Stimulated activated effector memory CD8-positive, alpha-beta T cell treated with anti-CD3 and anti-CD28 coated beads, Interleukin-12 subunit alpha, Interleukin-12 subunit beta, amount 100 ng/mL, for 72 hours (primary cell): ENCODE measurements at regions not wholly inside any gene's neighbourhood (a gene's known extent, or its start where the extent isn't known, plus 50 kb on each side); places are given as distances from the start of the nearest gene placed in this dataset.

ENCODE experiments used
- ATAC-seq: fragments of 150-1000 bp; cut with Tn5 transposase; 2 replicates; pipeline ENCODE4 v1.10.0; 2021
- DNase-seq, 2 donors: peaks; one replicate each; pipeline ENCODE4 v3.0.0; 2021 to 2022; ENCODE audit warnings: low spot score in 2 of 2
- H3K27ac Mint-ChIP-seq: one replicate; pipeline ENCODE4 v1.8.0; 2022; ENCODE audit warnings: mild to moderate bottlenecking, mixed read lengths
- H3K36me3 Mint-ChIP-seq: one replicate; pipeline ENCODE4 v1.8.0; 2022; ENCODE audit warnings: mild to moderate bottlenecking, mixed read lengths
- H3K4me1 Mint-ChIP-seq: one replicate; pipeline ENCODE4 v1.8.0; 2022; ENCODE audit warnings: mixed read lengths
- H3K4me3 Mint-ChIP-seq: one replicate; pipeline ENCODE4 v1.8.0; 2022; ENCODE audit warnings: mild to moderate bottlenecking, mixed read lengths
- H3K9me3 Mint-ChIP-seq: one replicate; pipeline ENCODE4 v1.8.0; 2022; ENCODE audit warnings: mixed read lengths

DNA sequence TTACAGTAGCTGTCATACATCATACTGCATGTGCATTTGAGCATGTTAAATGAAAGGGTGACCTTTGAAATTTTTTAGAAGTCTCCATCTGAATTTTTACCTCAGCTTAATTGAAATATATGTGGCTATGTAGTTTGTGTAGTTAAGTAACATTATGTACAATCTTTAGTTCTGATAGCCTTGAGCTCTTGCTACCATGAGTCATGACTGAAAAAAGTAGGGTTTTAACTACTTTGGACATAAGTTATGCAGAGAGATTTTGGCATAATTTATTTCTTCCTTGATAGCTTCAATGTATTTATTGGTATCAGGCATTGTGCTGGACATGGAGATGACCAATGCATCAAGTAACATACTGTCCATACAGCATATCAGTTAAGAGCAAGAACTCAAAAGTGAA, 376.5 kb upstream of the ZNF717 start:
- no peak for DNase-seq
- no peaks in the 10 kb centered on the region for H3K36me3 Mint-ChIP-seq
- no peak overlapping the region for H3K4me3 Mint-ChIP-seq
- ATAC-seq, result no peak
- peaks cover 15% of the 10 kb centered on the region for H3K9me3 Mint-ChIP-seq
- H3K27ac Mint-ChIP-seq, result no peak overlapping the region
- H3K4me1 Mint-ChIP-seq, result no peaks in the 10 kb centered on the region

DNA sequence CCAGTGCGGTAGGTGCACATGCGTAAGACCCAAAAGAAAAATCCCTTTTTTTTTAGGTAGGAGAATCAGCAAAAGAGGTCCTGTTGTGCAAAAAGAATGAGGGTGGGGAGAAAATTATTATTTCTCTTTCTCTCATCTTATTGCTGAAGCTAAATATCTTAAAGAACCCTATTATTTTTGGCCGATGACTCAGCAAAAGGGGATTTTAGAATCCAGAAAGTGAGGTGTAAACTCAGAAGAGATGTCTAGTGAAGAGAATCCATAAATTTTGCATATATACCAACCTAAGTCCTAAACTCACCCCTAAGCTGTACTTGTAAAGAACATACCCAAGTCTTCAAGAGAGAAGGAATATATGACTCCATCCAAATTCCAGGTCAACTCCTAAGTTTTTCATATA, 386.3 kb upstream of the ZNF717 start:
- peaks cover 13% of the 10 kb centered on the region for H3K9me3 Mint-ChIP-seq
- DNase-seq, result no peak
- H3K27ac Mint-ChIP-seq, result no peak overlapping the region
- no peaks in the 10 kb centered on the region for H3K36me3 Mint-ChIP-seq
- no peak for ATAC-seq
- H3K4me1 Mint-ChIP-seq, result no peaks in the 10 kb centered on the region
- H3K4me3 Mint-ChIP-seq, result no peak overlapping the region

DNA sequence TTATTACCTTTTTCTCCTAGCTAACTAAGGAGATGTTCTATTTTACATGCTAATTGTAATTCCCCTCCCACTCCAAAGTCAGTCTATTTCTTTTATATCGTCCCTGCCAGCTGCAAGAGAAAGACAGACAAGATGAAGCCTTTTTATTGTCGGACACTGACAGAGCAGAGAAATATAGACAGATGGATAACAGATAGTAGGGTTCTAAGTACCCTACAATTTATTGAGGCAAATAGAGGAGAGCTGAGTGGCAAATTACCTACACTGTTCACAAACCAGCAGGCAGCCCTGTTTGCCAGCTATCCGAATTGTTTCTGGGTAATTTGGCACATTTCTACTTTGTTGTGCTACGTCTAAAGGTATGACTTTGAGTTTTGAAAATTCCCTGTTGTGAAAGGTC, 392.3 kb upstream of the ZNF717 start:
- Mint-ChIP-seq H3K4me3 (no peak overlapping the region), H3K4me1 (no peaks in the 10 kb centered on the region), H3K9me3 (peaks cover 27% of the 10 kb centered on the region), H3K36me3 (no peaks in the 10 kb centered on the region), H3K27ac (no peak overlapping the region)
- DNase-seq (no peak), ATAC-seq (no peak)

DNA sequence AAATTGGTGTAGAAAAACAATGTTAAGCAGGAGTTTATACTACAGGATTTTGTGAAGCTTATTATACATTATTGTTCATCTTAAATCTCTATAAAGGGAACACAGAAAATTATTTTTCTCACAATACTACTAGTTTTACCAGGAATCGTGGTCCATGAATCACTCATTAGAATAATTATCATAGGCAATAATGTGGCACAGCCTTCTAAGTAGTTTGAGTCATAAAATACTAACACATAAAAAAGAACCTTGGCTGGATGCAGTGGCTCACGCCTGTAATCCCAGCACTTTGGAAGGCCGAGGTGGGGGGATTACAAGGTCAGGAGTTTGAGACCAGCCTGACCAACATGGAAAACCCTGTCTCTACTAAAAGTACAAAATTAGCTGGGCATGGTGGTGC, 393.1 kb upstream of the ZNF717 start:
- ATAC-seq (no peak), DNase-seq (no peak)
- Mint-ChIP-seq H3K9me3 (peaks cover 26% of the 10 kb centered on the region), H3K36me3 (no peaks in the 10 kb centered on the region), H3K27ac (no peak overlapping the region), H3K4me3 (no peak overlapping the region), H3K4me1 (no peaks in the 10 kb centered on the region)

DNA sequence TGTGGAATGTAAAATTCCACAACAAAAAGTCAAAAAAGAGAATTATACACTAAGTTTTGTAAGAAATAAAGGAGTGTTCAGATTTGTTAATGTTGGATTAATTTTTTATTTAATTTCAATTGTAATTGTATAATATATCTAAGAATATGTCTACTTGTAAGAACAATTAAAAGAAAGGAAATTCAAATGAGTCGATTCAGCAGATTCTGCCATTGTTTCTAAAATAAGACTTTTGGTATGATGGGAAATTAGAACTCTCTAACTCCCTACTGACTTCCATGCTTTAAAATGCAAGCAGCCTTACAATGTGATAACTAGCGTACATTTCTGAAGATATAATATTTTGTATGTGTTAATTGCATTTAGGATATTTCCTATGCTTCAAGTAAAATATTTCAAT, 395.9 kb upstream of the ZNF717 start:
- no peak for DNase-seq
- ATAC-seq, result no peak
- Mint-ChIP-seq H3K9me3 (peaks cover 30% of the 10 kb centered on the region), H3K36me3 (no peaks in the 10 kb centered on the region), H3K4me1 (no peaks in the 10 kb centered on the region), H3K27ac (no peak overlapping the region), H3K4me3 (no peak overlapping the region)

DNA sequence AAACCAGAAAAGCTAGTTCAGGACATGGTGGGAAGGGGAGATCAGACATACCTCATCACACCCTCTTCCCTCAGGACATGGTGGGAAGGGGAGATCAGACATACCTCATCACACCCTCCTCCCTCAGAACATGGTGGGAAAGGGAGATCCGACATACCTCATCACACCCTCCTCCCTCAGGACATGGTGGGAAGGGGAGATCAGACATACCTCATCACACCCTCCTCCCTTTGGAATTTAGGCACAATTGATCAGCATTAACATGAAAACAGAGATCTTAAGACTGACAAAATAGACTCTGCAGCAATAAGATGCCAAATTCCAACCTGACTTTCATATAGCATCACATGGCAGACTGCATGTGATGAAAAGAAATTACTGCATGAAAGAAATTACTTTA, 412.7 kb upstream of the ZNF717 start:
- no peaks in the 10 kb centered on the region for H3K4me1 Mint-ChIP-seq
- no peak overlapping the region for H3K27ac Mint-ChIP-seq
- ATAC-seq (no peak), DNase-seq (no peak)
- peaks cover 19% of the 10 kb centered on the region for H3K9me3 Mint-ChIP-seq
- H3K36me3 Mint-ChIP-seq, result no peaks in the 10 kb centered on the region
- H3K4me3 Mint-ChIP-seq, result no peak overlapping the region

DNA sequence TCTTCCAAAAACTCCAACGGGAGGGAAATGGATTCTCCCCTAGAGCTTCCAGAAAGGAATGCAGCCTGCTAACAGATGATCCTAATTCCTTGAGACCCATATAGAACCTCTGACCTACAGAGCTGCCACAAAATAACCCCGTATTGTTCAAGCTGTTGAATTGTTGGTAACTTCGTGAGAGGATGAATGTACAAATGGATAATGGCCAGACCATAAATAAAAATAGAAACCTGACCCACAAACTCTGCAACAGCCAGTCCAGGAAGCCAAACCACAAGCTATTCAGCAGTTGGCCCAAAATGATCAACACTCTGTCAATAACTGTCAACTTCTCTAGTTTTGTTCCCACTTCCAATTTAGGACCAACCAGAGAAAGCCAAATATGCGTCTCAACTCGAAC, 414.0 kb upstream of the ZNF717 start:
- H3K9me3 Mint-ChIP-seq, result peaks cover 22% of the 10 kb centered on the region
- H3K4me1 Mint-ChIP-seq, result no peaks in the 10 kb centered on the region
- no peaks in the 10 kb centered on the region for H3K36me3 Mint-ChIP-seq
- no peak overlapping the region for H3K27ac Mint-ChIP-seq
- no peak for DNase-seq
- no peak for ATAC-seq
- H3K4me3 Mint-ChIP-seq, result no peak overlapping the region

DNA sequence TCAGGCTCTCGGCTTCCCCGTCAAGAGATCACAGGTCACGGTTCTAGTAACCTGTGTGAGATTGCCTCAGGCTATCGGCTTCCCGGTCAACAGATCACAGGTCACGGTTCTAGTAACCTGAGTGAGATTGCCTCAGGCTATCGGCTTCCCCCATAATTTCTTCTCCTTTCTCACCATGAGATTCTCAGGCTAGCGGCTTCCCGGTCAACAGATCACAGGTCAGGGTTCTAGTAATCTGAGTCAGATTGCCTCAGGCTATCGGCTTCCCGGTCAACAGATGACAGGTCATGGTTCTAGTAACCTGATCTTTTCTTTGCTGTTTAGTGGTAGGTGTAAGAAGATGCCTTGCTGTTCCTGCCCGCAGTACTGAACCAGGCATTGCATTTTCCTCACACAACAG, 418.2 kb upstream of the ZNF717 start:
- H3K36me3 Mint-ChIP-seq, result no peaks in the 10 kb centered on the region
- no peak overlapping the region for H3K27ac Mint-ChIP-seq
- no peak overlapping the region for H3K4me3 Mint-ChIP-seq
- no peaks in the 10 kb centered on the region for H3K4me1 Mint-ChIP-seq
- H3K9me3 Mint-ChIP-seq, result peaks cover 24% of the 10 kb centered on the region
- DNase-seq (no peak), ATAC-seq (no peak)

DNA sequence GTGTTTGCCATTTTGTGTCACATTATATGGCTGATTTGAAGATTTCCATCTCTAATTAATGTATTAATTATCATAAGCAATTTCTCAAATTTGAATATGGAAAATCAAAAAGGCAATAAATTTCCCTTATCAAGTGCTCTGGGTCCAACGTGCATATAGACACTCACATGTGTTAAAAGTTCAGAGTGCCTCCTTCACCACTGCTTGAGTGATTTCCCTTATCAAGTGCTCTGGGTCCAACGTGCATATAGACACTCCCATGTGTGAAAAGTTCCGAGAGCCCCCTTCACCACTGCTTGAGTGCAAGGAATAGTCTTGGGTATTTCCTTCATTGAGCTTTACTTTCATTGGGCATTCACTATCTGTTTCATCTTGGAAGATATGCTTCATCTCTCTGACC, 421.0 kb upstream of the ZNF717 start:
- DNase-seq (no peak), ATAC-seq (no peak)
- Mint-ChIP-seq H3K9me3 (peaks cover 31% of the 10 kb centered on the region), H3K36me3 (no peaks in the 10 kb centered on the region), H3K4me3 (no peak overlapping the region), H3K4me1 (no peaks in the 10 kb centered on the region), H3K27ac (no peak overlapping the region)

DNA sequence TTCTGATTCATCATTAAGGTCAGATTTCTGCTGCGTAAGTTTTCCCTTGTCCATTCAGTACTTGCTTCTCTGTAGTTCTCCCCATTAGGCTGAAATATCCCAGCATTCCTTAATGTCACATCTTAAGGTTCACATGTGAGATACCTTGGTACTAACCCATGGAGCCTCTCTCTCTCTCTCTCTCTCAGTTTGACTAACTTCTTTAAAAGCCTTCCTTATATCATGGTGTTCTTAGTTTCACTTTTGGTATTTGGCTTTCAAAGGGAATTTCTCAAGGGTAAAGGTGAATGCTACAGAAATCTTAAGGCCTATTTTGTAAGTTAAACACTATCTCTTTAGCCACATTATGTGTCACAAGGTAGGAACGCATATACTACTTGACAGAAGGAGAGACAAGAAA, 427.3 kb upstream of the ZNF717 start:
- H3K27ac Mint-ChIP-seq, result no peak overlapping the region
- H3K9me3 Mint-ChIP-seq, result peaks cover 26% of the 10 kb centered on the region
- no peaks in the 10 kb centered on the region for H3K4me1 Mint-ChIP-seq
- no peak for ATAC-seq
- no peaks in the 10 kb centered on the region for H3K36me3 Mint-ChIP-seq
- H3K4me3 Mint-ChIP-seq, result no peak overlapping the region
- DNase-seq, result no peak

DNA sequence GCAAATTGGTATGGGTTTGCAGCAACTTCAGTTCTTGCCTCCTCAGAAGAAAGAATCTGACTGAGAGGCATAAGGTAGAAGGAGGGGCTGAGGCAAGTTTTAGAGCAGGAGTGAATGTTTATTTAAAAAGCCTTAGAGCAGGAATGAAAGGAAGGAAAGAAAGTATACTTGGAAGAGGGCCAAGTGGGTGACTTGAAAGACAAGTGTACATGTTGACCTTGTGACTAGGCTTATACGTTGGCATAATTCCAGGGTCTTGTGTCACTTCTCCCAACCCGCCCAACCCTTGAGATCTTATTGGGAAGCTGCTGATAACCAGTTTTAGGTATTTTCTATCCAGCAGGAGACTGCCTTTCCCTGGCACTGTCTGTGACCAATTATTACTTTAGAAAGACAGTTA, 436.9 kb upstream of the ZNF717 start:
- Mint-ChIP-seq H3K4me1 (no peaks in the 10 kb centered on the region), H3K9me3 (peaks cover 13% of the 10 kb centered on the region), H3K27ac (no peak overlapping the region), H3K36me3 (no peaks in the 10 kb centered on the region), H3K4me3 (no peak overlapping the region)
- DNase-seq (no peak), ATAC-seq (no peak)

DNA sequence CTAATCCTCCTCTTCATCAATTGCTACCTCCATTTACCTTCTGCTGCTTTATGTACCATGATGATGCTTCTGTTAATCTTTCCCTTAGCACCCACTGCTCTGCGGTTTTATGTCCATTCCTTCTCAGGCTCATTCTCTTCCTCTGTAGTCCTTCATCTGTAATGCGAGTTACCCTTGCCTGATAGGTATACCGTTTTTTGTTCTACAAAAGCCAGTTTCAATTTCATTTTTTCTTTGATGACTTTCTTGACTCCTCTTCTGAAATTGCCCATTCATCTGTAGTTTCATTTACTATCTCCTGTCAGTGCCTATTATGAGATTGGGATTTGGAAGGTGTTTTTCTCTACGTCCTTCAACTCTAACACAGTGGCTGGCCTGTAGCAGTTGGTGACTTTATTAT, 445.9 kb upstream of the ZNF717 start:
- ATAC-seq, result no peak
- no peaks in the 10 kb centered on the region for H3K36me3 Mint-ChIP-seq
- no peak overlapping the region for H3K27ac Mint-ChIP-seq
- no peaks in the 10 kb centered on the region for H3K4me1 Mint-ChIP-seq
- no peak overlapping the region for H3K4me3 Mint-ChIP-seq
- no peak for DNase-seq
- peaks cover 18% of the 10 kb centered on the region for H3K9me3 Mint-ChIP-seq

DNA sequence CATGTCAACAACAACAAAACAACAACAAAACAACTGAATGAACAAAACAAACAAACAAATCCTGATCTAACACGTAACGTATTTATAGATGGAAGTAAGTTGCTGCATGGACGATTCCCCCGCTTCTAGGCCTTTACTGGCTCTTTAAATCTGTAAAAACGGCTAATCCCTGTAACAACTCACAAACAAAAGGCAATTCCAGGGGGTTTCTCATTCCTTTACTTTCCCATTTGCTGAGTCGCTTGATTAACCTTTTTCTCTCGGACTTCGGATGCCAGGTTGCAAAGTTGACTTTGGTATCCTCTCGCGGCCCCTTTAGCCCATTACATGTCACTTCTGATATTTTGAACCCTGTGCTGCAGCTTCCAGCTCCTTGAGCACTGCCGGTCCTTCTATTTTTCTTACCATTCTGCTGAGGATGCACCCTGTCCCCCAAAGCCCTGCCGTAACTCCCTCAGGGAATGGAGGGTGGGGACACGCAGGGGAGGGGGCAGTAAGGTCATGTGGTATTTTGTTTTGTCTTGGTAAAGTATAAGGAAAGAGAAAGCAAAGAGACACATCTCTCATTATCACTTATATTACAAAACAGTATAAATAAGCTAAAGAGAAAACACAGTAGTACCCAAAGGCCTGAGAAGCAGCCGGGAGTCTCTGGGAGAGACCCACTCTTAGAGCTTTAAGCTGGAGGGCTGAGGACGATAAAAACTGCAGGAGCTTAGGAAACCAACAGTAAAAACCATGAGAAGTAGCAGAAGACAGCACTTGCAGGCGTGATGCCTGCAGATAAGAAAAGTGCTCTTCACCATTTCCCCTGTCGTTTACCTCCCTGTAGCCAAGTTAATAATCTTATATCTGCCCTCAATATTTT, 457.8 kb upstream of the ZNF717 start:
- H3K27ac Mint-ChIP-seq, result no peak overlapping the region

DNA sequence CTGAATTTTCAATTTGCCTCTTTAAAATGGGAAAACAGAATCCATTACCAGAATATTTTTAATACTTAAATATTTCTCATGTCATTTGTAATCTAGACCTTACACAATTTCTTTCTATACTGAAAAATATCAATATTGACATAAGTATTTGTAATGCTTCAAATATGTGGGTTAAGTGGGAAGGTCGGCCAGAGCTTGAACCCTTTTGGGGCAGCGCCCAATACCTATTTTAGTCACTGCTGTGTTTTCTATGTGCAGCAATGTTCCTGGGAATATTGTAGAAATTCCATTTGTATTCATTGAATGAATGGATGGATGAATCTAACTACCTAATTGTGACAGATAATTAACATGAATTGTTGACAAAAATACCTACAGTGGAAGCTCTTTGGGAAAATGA, 459.7 kb upstream of the ZNF717 start:
- no peak overlapping the region for H3K27ac Mint-ChIP-seq
- no peaks in the 10 kb centered on the region for H3K4me1 Mint-ChIP-seq
- no peak overlapping the region for H3K4me3 Mint-ChIP-seq
- no peak for DNase-seq
- no peak for ATAC-seq
- peaks cover 8% of the 10 kb centered on the region for H3K9me3 Mint-ChIP-seq
- no peaks in the 10 kb centered on the region for H3K36me3 Mint-ChIP-seq

More for the DNA sequence above, 457.8 kb upstream of the ZNF717 start:
- peaks cover 9% of the 10 kb centered on the region for H3K9me3 Mint-ChIP-seq
- ATAC-seq, result no peak
- H3K4me1 Mint-ChIP-seq, result no peaks in the 10 kb centered on the region
- DNase-seq, result no peak
- H3K36me3 Mint-ChIP-seq, result no peaks in the 10 kb centered on the region
- H3K4me3 Mint-ChIP-seq, result no peak overlapping the region

DNA sequence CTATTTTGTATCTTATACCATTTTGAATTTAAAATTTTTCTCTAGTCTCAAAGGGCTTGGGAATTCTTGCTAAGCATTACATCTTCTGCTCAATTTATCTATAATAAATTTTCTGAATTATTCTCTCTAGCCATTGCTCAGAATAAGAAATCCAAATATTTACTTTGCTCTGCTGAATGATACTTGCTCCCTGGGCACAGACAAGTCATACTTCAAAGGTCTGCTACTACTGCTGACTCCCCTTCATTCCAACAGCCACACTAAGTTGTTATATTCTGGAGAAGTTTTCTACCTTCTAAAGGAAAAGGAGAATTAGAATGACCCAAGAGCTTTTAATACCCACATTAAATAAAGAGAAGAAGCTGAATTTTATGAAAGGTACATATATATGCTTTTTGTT, 460.3 kb upstream of the ZNF717 start:
- no peaks in the 10 kb centered on the region for H3K4me1 Mint-ChIP-seq

DNA sequence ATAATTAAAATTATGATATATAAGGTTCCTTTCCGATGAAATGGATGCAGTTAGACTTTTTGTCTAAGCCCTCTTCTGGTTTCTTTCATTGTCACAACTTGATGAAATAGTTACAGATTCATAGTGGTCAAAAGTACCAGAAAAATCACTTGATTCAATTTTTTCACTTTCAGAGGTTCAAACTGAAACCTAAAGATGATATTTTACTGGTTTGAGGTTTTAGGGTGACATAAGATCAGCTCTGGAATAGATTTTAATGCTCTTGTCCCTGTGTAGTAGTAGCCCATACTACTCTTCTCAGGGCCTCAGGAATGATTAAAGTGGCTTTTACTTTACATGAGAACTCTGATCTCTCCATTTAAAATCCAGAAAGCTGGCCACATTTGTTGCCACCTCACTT, 479.1 kb upstream of the ZNF717 start:
- Mint-ChIP-seq H3K4me3 (no peak overlapping the region), H3K27ac (no peak overlapping the region), H3K4me1 (no peaks in the 10 kb centered on the region), H3K9me3 (peaks cover 25% of the 10 kb centered on the region), H3K36me3 (no peaks in the 10 kb centered on the region)
- DNase-seq (no peak), ATAC-seq (no peak)

More for the DNA sequence above, 460.3 kb upstream of the ZNF717 start:
- no peaks in the 10 kb centered on the region for H3K36me3 Mint-ChIP-seq
- no peak overlapping the region for H3K4me3 Mint-ChIP-seq
- H3K27ac Mint-ChIP-seq, result no peak overlapping the region
- H3K9me3 Mint-ChIP-seq, result peaks cover 8% of the 10 kb centered on the region
- no peak for ATAC-seq
- no peak for DNase-seq

DNA sequence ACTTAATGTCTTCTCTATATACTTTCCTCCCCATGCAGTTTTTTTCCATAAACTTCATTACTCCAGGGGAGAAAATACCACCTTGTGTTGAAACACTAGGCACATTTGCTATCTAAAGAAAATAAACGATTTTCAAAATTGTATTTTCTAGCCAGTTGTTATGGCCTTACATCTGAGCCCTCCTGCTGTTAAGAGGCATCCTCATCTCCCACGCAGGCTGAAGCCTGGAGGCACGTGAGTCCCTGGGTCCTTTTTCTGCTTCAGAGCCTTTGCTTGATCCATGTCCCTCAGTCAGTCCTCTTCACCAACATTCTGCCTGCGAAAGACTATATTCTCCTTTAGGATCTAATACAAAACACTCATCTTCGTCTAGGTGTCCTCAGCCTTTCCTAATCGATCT, 479.6 kb upstream of the ZNF717 start:
- DNase-seq (no peak), ATAC-seq (no peak)
- no peaks in the 10 kb centered on the region for H3K36me3 Mint-ChIP-seq
- H3K9me3 Mint-ChIP-seq, result peaks cover 22% of the 10 kb centered on the region
- no peak overlapping the region for H3K4me3 Mint-ChIP-seq
- no peaks in the 10 kb centered on the region for H3K4me1 Mint-ChIP-seq
- no peak overlapping the region for H3K27ac Mint-ChIP-seq
